IMR-90 (cell line): ENCODE measurements at regions not wholly inside any gene's neighbourhood (a gene's known extent, or its start where the extent isn't known, plus 50 kb on each side); places are given as distances from the start of the nearest gene placed in this dataset.

Experiments
- ATAC-seq: fragments of 200-7000 bp; cut with Tn5 transposase; 2 replicates; pipeline ENCODE4 v1.9.1; 2020; ENCODE audit warnings: low read depth, mild to moderate bottlenecking, moderate library complexity
- BruUV-seq: library from RNA; stranded (reverse); fragments of 400-500 nt; replicated peaks from 2 replicates; lab custom pipeline; 2021; lab: Mats Ljungman, UMichigan
- CTCF ChIA-PET: fragments of 300-600 bp; formaldehyde crosslinking; extraction: SDS; loops from one replicate; lab custom pipeline; 2021; ENCODE audit warnings: antibody characterized with exemption; lab: Yijun Ruan, JAX
- POLR2A ChIA-PET: fragments of 300-600 bp; sonication (Branson Sonifier 250); formaldehyde crosslinking; loops from one replicate; lab custom pipeline; 2022; ENCODE audit warnings: antibody characterized with exemption; ENCODE audit not compliant: unreplicated experiment; lab: Charles Lee
- DNase-seq: peaks from one replicate; pipeline ENCODE4 v3.0.0; 2013
- H2AFZ ChIP-seq: replicated peaks from 2 replicates; pipeline ENCODE3; 2013; ENCODE audit warnings: low read length, mild to moderate bottlenecking; ENCODE audit not compliant: poor library complexity
- H2AK5ac ChIP-seq: 2 replicates; pipeline ENCODE4 v1.6.1; 2013; ENCODE audit warnings: low read depth, low read length, inconsistent platforms
- H2AK9ac ChIP-seq: replicated peaks from 2 replicates; pipeline ENCODE3; 2013; ENCODE audit warnings: mild to moderate bottlenecking, low read depth, low read length, moderate library complexity; ENCODE audit not compliant: poor library complexity
- H2BK120ac ChIP-seq: 2 replicates; pipeline ENCODE4 v1.6.1; 2013; ENCODE audit warnings: low read depth, low read length, inconsistent platforms
- H2BK15ac ChIP-seq: 3 replicates; pipeline ENCODE4 v1.6.1; 2013; ENCODE audit warnings: low read depth, low read length, inconsistent platforms
- H2BK20ac ChIP-seq: 2 replicates; pipeline ENCODE4 v1.6.1; 2013; ENCODE audit warnings: low read depth, mild to moderate bottlenecking, inconsistent platforms, low read length, moderate library complexity
- H2BK5ac ChIP-seq: 2 replicates; pipeline ENCODE4 v1.6.1; 2013; ENCODE audit warnings: mild to moderate bottlenecking, low read depth, low read length, inconsistent platforms; ENCODE audit not compliant: poor library complexity, severe bottlenecking
- H3K14ac ChIP-seq: replicated peaks from 2 replicates; pipeline ENCODE4 v1.6.1; 2013; ENCODE audit warnings: low read depth, low read length, inconsistent platforms
- H3K18ac ChIP-seq: 2 replicates; pipeline ENCODE4 v1.6.1; 2013; ENCODE audit warnings: low read depth, low read length, control low read depth
- H3K23ac ChIP-seq: 2 replicates; pipeline ENCODE4 v1.6.1; 2013; ENCODE audit warnings: low read depth, low read length, inconsistent platforms
- H3K27ac ChIP-seq: 2 replicates; pipeline ENCODE4 v1.5.1; 2013; ENCODE audit warnings: mild to moderate bottlenecking, control low read depth, low read length; ENCODE audit not compliant: insufficient read depth
- H3K27me3 ChIP-seq: 2 replicates; pipeline ENCODE4 v1.6.1; 2013; ENCODE audit warnings: low read length; ENCODE audit not compliant: control insufficient read depth, insufficient read depth
- H3K36me3 ChIP-seq: 2 replicates; pipeline ENCODE4 v1.6.1; 2013; ENCODE audit warnings: low read length, mixed read lengths; ENCODE audit not compliant: control insufficient read depth, insufficient read depth
- H3K4ac ChIP-seq: 2 replicates; pipeline ENCODE4 v1.6.1; 2013; ENCODE audit warnings: low read depth, low read length, inconsistent platforms
- H3K4me1 ChIP-seq: 2 replicates; pipeline ENCODE4 v1.6.1; 2013; ENCODE audit warnings: low read length, mixed read lengths; ENCODE audit not compliant: control insufficient read depth, insufficient read depth
- H3K4me2 ChIP-seq: 2 replicates; pipeline ENCODE4 v1.6.1; 2013; ENCODE audit warnings: low read depth, mild to moderate bottlenecking, control low read depth, low read length, moderate library complexity
- H3K4me3 ChIP-seq: 2 replicates; pipeline ENCODE4 v1.5.1; 2013; ENCODE audit warnings: low read depth, mild to moderate bottlenecking, control low read depth, low read length, moderate library complexity; ENCODE audit not compliant: insufficient read depth
- H3K56ac ChIP-seq: 2 replicates; pipeline ENCODE4 v1.6.1; 2013; ENCODE audit warnings: low read length, inconsistent platforms; ENCODE audit not compliant: insufficient read depth; ENCODE audit errors: extremely low read depth
- H3K79me1 ChIP-seq, 2 experiments: 2 replicates each; pipeline ENCODE4 v1.6.1; 2013; ENCODE audit warnings: low read length in 2 of 2, inconsistent platforms in 1 of 2, low read depth in 1 of 2
- H3K9ac ChIP-seq: 2 replicates; pipeline ENCODE4 v1.6.1; 2013; ENCODE audit warnings: low read depth, low read length, control low read depth
- H3K9me1 ChIP-seq: 2 replicates; pipeline ENCODE4 v1.6.1; 2013; ENCODE audit warnings: low read length, inconsistent platforms; ENCODE audit not compliant: insufficient read depth
- H3K9me3 ChIP-seq: 2 replicates; pipeline ENCODE4 v1.6.1; 2013; ENCODE audit warnings: low read length; ENCODE audit not compliant: control insufficient read depth, insufficient read depth
- H4K20me1 ChIP-seq: 2 replicates; pipeline ENCODE4 v1.6.1; 2013; ENCODE audit warnings: low read length, inconsistent platforms; ENCODE audit not compliant: insufficient read depth
- H4K5ac ChIP-seq: 2 replicates; pipeline ENCODE4 v1.6.1; 2013; ENCODE audit warnings: mild to moderate bottlenecking, low read depth, low read length, control low read depth
- H4K8ac ChIP-seq, 2 experiments: 2 replicates each; pipeline ENCODE4 v1.6.1; 2013; ENCODE audit warnings: low read depth in 2 of 2, low read length in 2 of 2, control low read depth in 1 of 2, inconsistent platforms in 1 of 2
- H4K91ac ChIP-seq: 2 replicates; pipeline ENCODE4 v1.6.1; 2013; ENCODE audit warnings: low read depth, low read length, inconsistent platforms; ENCODE audit not compliant: insufficient read depth
- BHLHE40 ChIP-seq: fragments of 150-350 bp; IDR thresholded peaks from 2 replicates; pipeline ENCODE4 v1.6.1; 2016; ENCODE audit warnings: mild to moderate bottlenecking, low read depth, low read length
- CEBPB ChIP-seq: IDR thresholded peaks from 2 replicates; pipeline ENCODE4 v1.6.1; 2012; ENCODE audit warnings: low read depth, low read length, improper control_type of control experiment
- CTCF ChIP-seq: conservative IDR thresholded peaks from 2 replicates; pipeline ENCODE4 v1.5.1; 2012; ENCODE audit warnings: mild to moderate bottlenecking, low read depth, low read length, improper control_type of control experiment
- ELK1 ChIP-seq: fragments of 150-350 bp; IDR thresholded peaks from 2 replicates; pipeline ENCODE4 v1.6.1; 2016; ENCODE audit warnings: low read depth, mild to moderate bottlenecking, low read length, moderate library complexity, borderline replicate concordance
- FOS ChIP-seq: fragments of 150-350 bp; IDR thresholded peaks from 2 replicates; pipeline ENCODE4 v1.6.1; 2016; ENCODE audit warnings: low read depth, low read length
- MAZ ChIP-seq: IDR thresholded peaks from 2 replicates; pipeline ENCODE4 v1.6.1; 2012; ENCODE audit warnings: low read depth, mild to moderate bottlenecking, low read length, improper control_type of control experiment, moderate library complexity, borderline replicate concordance
- NFE2L2 ChIP-seq: fragments of 150-350 bp; IDR thresholded peaks from 2 replicates; pipeline ENCODE4 v1.6.1; 2016; ENCODE audit warnings: low read depth, mild to moderate bottlenecking, low read length
- RAD21 ChIP-seq: IDR thresholded peaks from 2 replicates; pipeline ENCODE4 v1.6.1; 2012; ENCODE audit warnings: low read length, improper control_type of control experiment
- RFX5 ChIP-seq: IDR thresholded peaks from 2 replicates; pipeline ENCODE4 v1.8.0; 2012; ENCODE audit warnings: low read depth, mild to moderate bottlenecking, low read length, moderate library complexity
- whole genome bisulfite sequencing, 2 experiments: methylation state at CpG; one replicate each; pipeline versions ENCODE4 v1.1.5 to v1.1.7; 2013; ENCODE audit warnings: missing lambda C conversion rate in 2 of 2; ENCODE audit not compliant: insufficient read length in 1 of 2; ENCODE audit errors: extremely low coverage in 2 of 2; 5-methylcytosine and 5-hydroxymethylcytosine counted together
- dilution Hi-C: fragments of 300-500 bp; cut with HindIII; formaldehyde crosslinking; loops from one replicate; pipeline ENCODE4 v1.14.3; 2018; ENCODE audit warnings: low sequenced_read_pairs; ENCODE audit not compliant: unreplicated experiment
- in situ Hi-C: fragments of 300-500 bp; cut with MboI; formaldehyde crosslinking; loops from 3 replicates; pipeline ENCODE4 v1.14.3; 2019; ENCODE audit warnings: low sequenced_read_pairs, inconsistent platforms, mixed read lengths
- intact Hi-C: fragments of 100-400 bp; cut with micrococcal nuclease; formaldehyde crosslinking; loops from 2 replicates; pipeline ENCODE4 v1.10.0; 2022

DNA sequence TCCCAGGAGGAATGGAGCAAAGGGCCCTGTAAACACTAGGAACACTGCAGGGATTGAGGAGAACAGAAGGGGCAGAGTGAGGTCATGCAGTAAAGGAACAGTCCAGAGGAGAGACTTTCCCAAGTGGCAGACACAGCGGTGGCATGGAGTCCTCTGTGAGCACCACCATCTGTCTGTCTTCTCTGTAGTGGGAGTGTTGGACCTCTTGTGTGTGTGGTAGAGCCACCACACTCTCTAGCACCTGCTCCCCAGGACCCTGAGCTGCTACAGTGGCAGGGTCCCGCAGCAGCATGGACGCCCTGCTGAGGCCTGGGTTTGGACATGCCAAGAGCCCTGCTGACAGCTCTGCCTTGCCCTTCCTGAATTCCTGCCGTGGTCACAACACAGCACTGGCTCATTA, 75.7 kb upstream of the LARP1 start:
- Histone ChIP-seq H3K18ac (no peak overlapping the region), H3K36me3 (no peaks in the 10 kb centered on the region), H4K5ac (no peak overlapping the region), H2BK5ac (no peak overlapping the region), H3K9me1 (no peaks in the 10 kb centered on the region), H4K91ac (no peak overlapping the region), H3K79me1 (no peaks in the 10 kb centered on the region), H2BK120ac (no peak overlapping the region), H3K4me1 (no peaks in the 10 kb centered on the region), H4K20me1 (no peaks in the 10 kb centered on the region), H3K23ac (no peak overlapping the region), H3K27ac (no peak overlapping the region), H2BK15ac (no peak overlapping the region), H3K14ac (no peak overlapping the region), H3K9ac (no peak overlapping the region), H3K56ac (no peak overlapping the region), H3K4me3 (no peak overlapping the region), H2AK9ac (no peak overlapping the region), H3K9me3 (no peaks in the 10 kb centered on the region), H3K27me3 (no peaks in the 10 kb centered on the region), H2BK20ac (no peak overlapping the region), H3K4me2 (no peak overlapping the region), H2AK5ac (no peak overlapping the region), H3K4ac (no peak overlapping the region), H2AFZ (peak overlapping the region; percentile 33), H4K8ac (no peak overlapping the region)
- no CpG with 5 or more reads among the region's 4 CpGs for WGBS, 2 experiments
- in situ Hi-C loops: no loop called here
- CTCF ChIA-PET: no interaction called here
- TF ChIP-seq MAZ: no peak
- TF ChIP-seq FOS: no peak
- no peak for TF ChIP-seq NFE2L2
- TF ChIP-seq CTCF: no peak
- TF ChIP-seq CEBPB: no peak
- TF ChIP-seq RFX5: no peak
- no peak for TF ChIP-seq ELK1
- TF ChIP-seq RAD21: no peak
- TF ChIP-seq BHLHE40: no peak
- no TSS peak for BruUV-seq
- intact Hi-C loops: no loop called here
- POLR2A ChIA-PET: no interaction called here
- DNase-seq (no peak), ATAC-seq (no peak)
- dilution Hi-C loops: no loop called here
